ENCODE measurements at regions not wholly inside any gene's neighbourhood (a gene's known extent, or its start where the extent isn't known, plus 50 kb on each side); places are given as distances from the start of the nearest gene placed in this dataset.
"Not testable (repeated sequence)": the region's sequence is repeated elsewhere in the genome, so short reads cannot be mapped to it uniquely, and the experiment has no call there.

DNA sequence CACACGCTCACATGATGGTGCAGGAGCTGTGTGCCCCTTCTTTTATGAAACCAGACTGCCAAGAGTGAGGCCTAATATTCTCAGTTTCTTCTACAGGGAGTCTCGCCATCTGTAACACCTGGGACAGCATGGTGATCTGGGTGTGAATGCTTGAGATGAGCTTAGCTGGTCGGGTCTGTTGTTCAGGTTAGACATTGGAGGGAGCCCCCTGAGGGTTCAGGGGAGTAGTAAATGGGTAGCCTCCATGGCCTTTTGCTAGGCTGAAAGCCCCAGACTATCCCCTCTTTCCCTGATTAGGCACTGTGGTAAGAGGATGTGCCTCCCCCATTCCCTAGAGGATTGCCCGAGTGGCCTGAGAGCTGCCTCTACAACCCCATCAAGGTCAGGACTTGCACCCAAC is 1916.1 kb downstream of the PCDH9 start:
- 84 to 88% (median 86%) methylated on average over 4 of the region's 4 CpGs for WGBS, 3 donors
- Histone ChIP-seq H3K27ac (no peak overlapping the region), H3K36me3 (no peaks in the 10 kb centered on the region), H3K27me3 (no peaks in the 10 kb centered on the region), H3K9me3 (no peaks in the 10 kb centered on the region), H3K4me1 (ENCODE audit: insufficient read depth) (no peaks in the 10 kb centered on the region), H3K4me3 (no peak overlapping the region)
- TF ChIP-seq POLR2A (IDR thresholded peaks at IDR 0.05), result no peak
- TF ChIP-seq EP300 (IDR thresholded peaks at IDR 0.05), result no peak
- TF ChIP-seq, protein P1, sequence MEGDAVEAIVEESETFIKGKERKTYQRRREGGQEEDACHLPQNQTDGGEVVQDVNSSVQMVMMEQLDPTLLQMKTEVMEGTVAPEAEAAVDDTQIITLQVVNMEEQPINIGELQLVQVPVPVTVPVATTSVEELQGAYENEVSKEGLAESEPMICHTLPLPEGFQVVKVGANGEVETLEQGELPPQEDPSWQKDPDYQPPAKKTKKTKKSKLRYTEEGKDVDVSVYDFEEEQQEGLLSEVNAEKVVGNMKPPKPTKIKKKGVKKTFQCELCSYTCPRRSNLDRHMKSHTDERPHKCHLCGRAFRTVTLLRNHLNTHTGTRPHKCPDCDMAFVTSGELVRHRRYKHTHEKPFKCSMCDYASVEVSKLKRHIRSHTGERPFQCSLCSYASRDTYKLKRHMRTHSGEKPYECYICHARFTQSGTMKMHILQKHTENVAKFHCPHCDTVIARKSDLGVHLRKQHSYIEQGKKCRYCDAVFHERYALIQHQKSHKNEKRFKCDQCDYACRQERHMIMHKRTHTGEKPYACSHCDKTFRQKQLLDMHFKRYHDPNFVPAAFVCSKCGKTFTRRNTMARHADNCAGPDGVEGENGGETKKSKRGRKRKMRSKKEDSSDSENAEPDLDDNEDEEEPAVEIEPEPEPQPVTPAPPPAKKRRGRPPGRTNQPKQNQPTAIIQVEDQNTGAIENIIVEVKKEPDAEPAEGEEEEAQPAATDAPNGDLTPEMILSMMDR (IDR thresholded peaks at IDR 0.05), result no peak
- no peak for DNase-seq
- intact Hi-C loops (cut with DNase I), result no loop called here

DNA sequence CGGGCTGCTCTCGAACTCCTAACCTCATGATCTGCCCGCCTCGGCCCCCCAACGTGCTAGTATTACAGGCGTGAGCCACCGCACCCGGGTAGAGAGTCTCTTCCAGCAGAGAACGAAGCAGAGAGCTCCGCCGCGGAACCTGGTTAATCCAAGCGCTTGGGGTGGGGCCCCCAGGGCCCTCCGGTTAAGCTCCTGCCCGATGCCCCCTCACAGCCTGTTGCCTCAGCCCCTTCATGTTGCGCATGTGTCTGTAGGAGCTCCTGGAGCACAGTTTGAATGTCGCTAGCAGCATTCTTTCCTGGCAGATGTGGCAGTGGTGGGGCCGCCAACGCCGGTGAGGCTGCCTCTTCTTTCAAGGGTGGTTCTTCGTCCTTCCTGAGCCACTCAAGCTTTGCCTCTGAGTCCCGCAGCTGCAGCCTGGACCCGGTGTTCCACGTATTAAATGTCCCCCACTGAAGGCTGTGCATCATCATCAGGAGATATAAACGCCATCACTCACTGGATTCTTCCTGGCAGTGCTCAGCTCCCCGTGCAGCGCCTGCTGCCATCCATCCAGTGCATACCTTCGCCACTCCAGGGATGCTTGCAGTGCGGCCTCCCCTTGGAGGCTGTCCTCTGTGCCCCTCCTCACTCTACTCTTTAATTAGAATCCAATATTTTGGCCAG is 1919.3 kb downstream of the PCDH9 start:
- no peak for DNase-seq
- Histone ChIP-seq H3K4me3 (no peak overlapping the region), H3K36me3 (no peaks in the 10 kb centered on the region), H3K9me3 (no peaks in the 10 kb centered on the region), H3K27ac (no peak overlapping the region), H3K4me1 (ENCODE audit: insufficient read depth) (no peaks in the 10 kb centered on the region), H3K27me3 (no peaks in the 10 kb centered on the region)
- intact Hi-C loops (cut with DNase I), result no loop called here
- 90 to 93% (median 92%) methylated on average over 29 of the region's 29 CpGs for WGBS, 3 donors
- no peak for TF ChIP-seq EP300 (IDR thresholded peaks at IDR 0.05)
- TF ChIP-seq POLR2A (IDR thresholded peaks at IDR 0.05), result no peak
- TF ChIP-seq, protein P1 (IDR thresholded peaks at IDR 0.05), result no peak

DNA sequence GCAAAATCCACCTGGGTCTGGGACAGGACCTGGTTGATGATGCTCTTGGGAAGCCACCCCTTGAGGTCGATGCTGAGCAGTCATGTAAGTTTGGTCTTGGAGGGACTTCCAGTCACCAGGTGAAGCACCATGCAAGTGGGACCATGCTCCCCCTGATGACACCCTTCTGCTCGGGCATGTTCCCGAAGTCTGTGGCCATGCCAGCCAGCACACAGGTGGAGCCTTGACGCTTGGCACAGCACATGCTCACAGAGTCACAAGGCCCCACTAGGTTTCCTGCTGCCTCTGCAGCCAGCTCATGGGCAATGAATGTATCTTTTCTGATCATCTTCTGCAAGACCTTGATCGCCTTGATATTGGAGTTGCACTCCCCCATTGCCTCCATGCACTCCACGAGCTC is 1920.2 kb downstream of the PCDH9 start:
- Histone ChIP-seq H3K36me3 (no peaks in the 10 kb centered on the region), H3K27ac (no peak overlapping the region), H3K4me3 (no peak overlapping the region), H3K9me3 (no peaks in the 10 kb centered on the region), H3K27me3 (no peaks in the 10 kb centered on the region), H3K4me1 (ENCODE audit: insufficient read depth) (no peaks in the 10 kb centered on the region)
- TF ChIP-seq POLR2A (IDR thresholded peaks at IDR 0.05), result no peak
- TF ChIP-seq EP300 (IDR thresholded peaks at IDR 0.05), result no peak
- TF ChIP-seq, protein P1 (IDR thresholded peaks at IDR 0.05), result no peak
- 80 to 96% (median 89%) methylated on average over 6 of the region's 6 CpGs for WGBS, 3 donors
- DNase-seq, result no peak
- intact Hi-C loops (cut with DNase I), result no loop called here

DNA sequence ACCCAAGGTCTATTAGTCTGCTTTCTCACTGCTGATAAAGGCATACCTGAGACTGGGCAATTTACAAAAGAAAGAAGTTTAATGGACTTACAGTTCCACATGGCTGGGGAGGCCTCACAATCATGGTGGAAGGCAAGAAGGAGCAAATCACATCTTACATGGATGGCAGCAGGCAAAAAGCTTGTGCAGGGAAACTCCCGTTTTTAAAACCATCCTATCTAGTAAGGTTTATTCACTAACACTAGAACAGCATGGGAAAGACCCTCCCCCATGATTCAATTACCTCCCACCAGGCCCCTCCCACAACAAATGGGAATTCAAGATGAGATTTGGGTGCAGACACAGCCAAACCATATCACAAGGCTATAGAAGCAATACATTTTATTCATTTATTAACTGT is 1921.4 kb downstream of the PCDH9 start:
- H3K27me3 ChIP-seq; intact Hi-C loops (cut with DNase I); DNase-seq; H3K4me3 ChIP-seq; H3K36me3 ChIP-seq; H3K4me1 ChIP-seq (ENCODE audit: insufficient read depth); H3K9me3 ChIP-seq; H3K27ac ChIP-seq: not testable (repeated sequence)
- WGBS, 3 donors, result 77 to 100% (median 90%) methylated on average over 1 of the region's 1 CpG

DNA sequence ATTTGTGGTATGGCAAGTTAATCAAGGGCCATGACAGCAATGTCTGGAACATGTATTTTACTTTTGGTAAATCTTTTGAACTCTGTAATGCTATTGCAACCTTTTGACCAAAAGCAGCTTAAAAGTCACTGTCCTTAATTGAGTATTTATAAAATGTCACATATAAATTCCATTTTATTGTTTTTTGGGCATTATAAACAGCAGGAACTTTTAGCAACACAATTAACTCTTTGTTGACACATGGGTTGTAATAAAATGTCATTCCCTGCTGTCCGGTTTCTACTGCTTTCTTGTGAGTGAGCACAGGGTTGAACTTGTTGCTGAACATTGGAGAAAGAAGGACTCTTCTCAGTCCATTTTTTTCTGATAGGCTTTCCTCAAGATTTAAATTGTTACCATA is 1923.1 kb downstream of the PCDH9 start:
- DNase-seq, result no peak
- Histone ChIP-seq H3K36me3 (no peaks in the 10 kb centered on the region), H3K4me3 (no peak overlapping the region), H3K4me1 (ENCODE audit: insufficient read depth) (no peaks in the 10 kb centered on the region), H3K27ac (no peak overlapping the region), H3K27me3 (no peaks in the 10 kb centered on the region), H3K9me3 (no peaks in the 10 kb centered on the region)
- TF ChIP-seq, protein P1 (IDR thresholded peaks at IDR 0.05), result no peak
- TF ChIP-seq POLR2A (IDR thresholded peaks at IDR 0.05) (no peak), EP300 (IDR thresholded peaks at IDR 0.05) (no peak)
- intact Hi-C loops (cut with DNase I), result no loop called here
- 87 to 94% (median 91%) methylated on average over 1 of the region's 1 CpG for WGBS, 3 donors

Data from ovary (tissue), 7 donors.